ENCODE measurements at regions not wholly inside any gene's neighbourhood (a gene's known extent, or its start where the extent isn't known, plus 50 kb on each side); places are given as distances from the start of the nearest gene placed in this dataset.
A peak's percentile ranks its signal among the peaks of the same experiment; 100 is the strongest.

DNA sequence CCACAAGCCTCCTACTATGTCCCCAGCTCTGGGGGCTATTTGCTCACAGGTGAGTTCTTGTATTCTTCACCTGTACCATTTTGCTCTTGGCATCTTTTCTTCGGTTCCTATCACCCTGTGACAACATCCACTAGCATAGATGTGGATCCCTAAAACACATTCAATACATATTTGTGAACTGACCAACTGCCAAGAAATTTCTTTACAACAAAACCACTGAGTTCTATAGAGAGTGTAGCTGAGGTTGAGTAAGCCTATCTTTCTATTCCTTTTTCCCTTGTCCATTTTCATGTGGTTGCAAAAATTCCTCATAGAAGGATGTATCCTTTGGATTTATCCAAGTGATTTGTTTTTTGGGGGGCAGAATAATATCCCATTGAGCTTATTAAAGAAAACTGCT is 192.7 kb upstream of the ITGA4 start:
- Histone ChIP-seq H3K9me3 (replicated peaks) (no peaks in the 10 kb centered on the region), H3K4me1 (no peaks in the 10 kb centered on the region), H3K36me3 (no peaks in the 10 kb centered on the region), H3K4me3 (no peak overlapping the region), H3K27me3 (no peaks in the 10 kb centered on the region), H3K27ac (no peak overlapping the region)
- no peak for DNase-seq

- H3K4me1 ChIP-seq = peaks cover 10% of the 10 kb centered on the region
- H3K27ac ChIP-seq = no peak overlapping the region
- no peaks in the 10 kb centered on the region for H3K27me3 ChIP-seq
- no peak for DNase-seq
- no peaks in the 10 kb centered on the region for H3K9me3 ChIP-seq (replicated peaks)
- no peaks in the 10 kb centered on the region for H3K36me3 ChIP-seq
- H3K4me3 ChIP-seq = no peak overlapping the region
These were observed 190.6 kb upstream of the ITGA4 start for GRCh38 chr2:181266614-181267013.

- Histone ChIP-seq H3K36me3 (no peaks in the 10 kb centered on the region), H3K27me3 (no peaks in the 10 kb centered on the region), H3K4me1 (peaks cover 10% of the 10 kb centered on the region), H3K4me3 (no peak overlapping the region), H3K27ac (no peak overlapping the region), H3K9me3 (replicated peaks) (no peaks in the 10 kb centered on the region)
- DNase-seq = no peak
These were observed 188.9 kb upstream of the ITGA4 start for GRCh38 chr2:181268174-181268867.

DNA sequence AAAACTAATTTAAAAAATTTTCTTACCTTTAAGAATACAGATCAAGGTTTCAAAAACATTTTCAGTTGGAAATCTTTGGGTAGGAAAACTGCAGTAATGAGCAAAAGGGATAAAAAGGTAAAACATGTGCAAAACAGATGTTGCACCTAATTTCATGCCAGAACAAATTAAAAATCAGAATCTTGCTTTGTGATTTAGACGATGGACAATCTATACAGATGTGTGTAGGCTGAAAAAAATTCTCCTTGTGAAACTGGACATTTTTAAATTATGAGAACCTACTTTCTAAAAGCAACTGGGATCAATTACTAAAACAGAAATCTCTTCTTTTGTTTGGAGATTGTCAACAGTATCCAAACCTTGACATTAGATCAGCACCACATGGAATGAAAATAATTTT is 183.2 kb upstream of the ITGA4 start:
- H3K4me1 ChIP-seq = peaks cover 10% of the 10 kb centered on the region
- DNase-seq = no peak
- no peaks in the 10 kb centered on the region for H3K9me3 ChIP-seq (replicated peaks)
- no peaks in the 10 kb centered on the region for H3K36me3 ChIP-seq
- H3K27ac ChIP-seq = no peak overlapping the region
- H3K4me3 ChIP-seq = no peak overlapping the region
- H3K27me3 ChIP-seq = no peaks in the 10 kb centered on the region

DNA sequence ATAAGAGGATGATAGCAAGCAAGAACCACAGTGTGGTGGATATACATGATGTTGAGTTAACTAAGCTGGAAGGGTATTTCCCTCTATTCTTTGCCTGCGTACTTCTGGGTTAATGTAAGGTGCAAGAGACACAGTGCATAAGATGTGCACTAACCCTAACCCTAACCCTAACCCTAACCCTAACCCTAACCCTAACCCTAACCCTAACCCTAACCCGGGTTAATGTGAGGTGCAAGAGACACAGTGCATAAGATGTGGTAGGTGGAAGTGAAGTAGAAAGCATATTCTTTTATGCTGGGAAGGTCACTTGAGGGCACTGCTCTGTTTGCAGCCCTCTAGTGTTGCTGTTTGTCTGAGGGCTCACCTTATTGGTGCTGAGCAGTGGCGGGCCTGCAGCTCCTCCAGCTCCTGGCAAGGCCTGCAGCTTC is 181.5 kb upstream of the ITGA4 start:
- no peaks in the 10 kb centered on the region for H3K36me3 ChIP-seq
- H3K4me1 ChIP-seq = peaks cover 12% of the 10 kb centered on the region
- no peak overlapping the region for H3K4me3 ChIP-seq
- no peaks in the 10 kb centered on the region for H3K27me3 ChIP-seq
- H3K9me3 ChIP-seq (replicated peaks) = no peaks in the 10 kb centered on the region
- no peak for DNase-seq
- H3K27ac ChIP-seq = no peak overlapping the region

DNA sequence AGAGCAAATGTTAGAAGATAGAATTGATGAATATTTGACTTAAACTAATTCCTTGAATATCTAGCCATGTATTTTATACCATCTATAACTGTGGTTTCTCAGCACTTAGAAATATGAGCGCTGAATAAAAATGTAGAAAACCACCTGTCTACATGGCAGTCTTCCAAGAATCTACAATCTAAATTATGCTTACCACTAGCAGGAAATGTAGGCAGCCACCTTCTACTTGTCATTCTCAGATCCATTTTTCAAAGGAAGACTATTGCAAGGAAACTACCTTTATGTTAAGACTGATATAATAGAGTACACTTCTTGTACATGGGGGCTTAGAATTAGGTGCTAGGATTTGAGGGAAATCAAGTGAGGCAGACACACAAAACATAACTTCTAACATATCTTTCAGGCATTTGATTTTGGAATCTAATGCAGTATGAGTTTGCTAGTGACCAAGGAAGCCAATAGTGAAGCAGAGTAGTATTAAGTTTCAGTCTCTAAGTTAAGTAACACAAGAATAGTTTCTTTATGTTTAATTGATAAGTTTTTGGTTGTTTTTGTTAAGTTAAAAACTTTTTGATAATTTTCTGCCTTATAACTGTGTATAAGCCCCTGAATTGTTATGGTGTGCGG is 175.9 kb upstream of the ITGA4 start:
- no peak overlapping the region for H3K4me3 ChIP-seq
- no peak overlapping the region; the same call in 1 of the 2 replicates for H3K27ac ChIP-seq
- H3K27me3 ChIP-seq = no peaks in the 10 kb centered on the region
- H3K36me3 ChIP-seq = no peaks in the 10 kb centered on the region
- peak; percentile 9 to 79 for DNase-seq
- H3K9me3 ChIP-seq (replicated peaks) = no peaks in the 10 kb centered on the region
- H3K4me1 ChIP-seq = peaks cover 20% of the 10 kb centered on the region

- H3K27ac ChIP-seq = no peak overlapping the region
- no peaks in the 10 kb centered on the region for H3K27me3 ChIP-seq
- no peak for DNase-seq
- peaks cover 19% of the 10 kb centered on the region for H3K4me1 ChIP-seq
- no peaks in the 10 kb centered on the region for H3K36me3 ChIP-seq
- no peak overlapping the region for H3K4me3 ChIP-seq
- H3K9me3 ChIP-seq (replicated peaks) = no peaks in the 10 kb centered on the region
These were observed 172.1 kb upstream of the ITGA4 start for GRCh38 chr2:181285116-181285515.

DNA sequence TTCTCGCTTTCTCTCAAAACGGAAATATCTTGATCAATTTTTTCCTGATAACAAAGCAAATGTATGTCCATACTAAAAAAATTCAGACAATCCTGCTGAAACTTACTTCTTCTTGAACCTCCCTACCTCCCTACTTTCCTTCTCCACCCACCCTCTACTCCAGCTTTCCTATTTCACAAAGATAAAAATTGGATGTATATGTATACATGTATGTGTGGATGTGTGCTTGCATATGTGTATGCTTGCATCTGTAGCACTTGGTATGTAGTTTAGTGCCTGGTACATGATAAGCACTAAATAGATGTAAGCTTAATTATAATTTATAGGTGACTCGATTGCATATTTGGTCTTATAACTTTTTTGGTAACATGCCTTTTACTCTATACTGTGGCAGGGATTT is 167.5 kb upstream of the ITGA4 start:
- no peaks in the 10 kb centered on the region for H3K27me3 ChIP-seq
- H3K27ac ChIP-seq = no peak overlapping the region
- no peak for DNase-seq
- no peaks in the 10 kb centered on the region for H3K9me3 ChIP-seq (replicated peaks)
- H3K4me3 ChIP-seq = no peak overlapping the region
- H3K4me1 ChIP-seq = no peaks in the 10 kb centered on the region
- H3K36me3 ChIP-seq = no peaks in the 10 kb centered on the region

- Histone ChIP-seq H3K4me3 (no peak overlapping the region), H3K9me3 (replicated peaks) (no peaks in the 10 kb centered on the region)
These were observed 167.0 kb upstream of the ITGA4 start for GRCh38 chr2:181290182-181290581.

DNA sequence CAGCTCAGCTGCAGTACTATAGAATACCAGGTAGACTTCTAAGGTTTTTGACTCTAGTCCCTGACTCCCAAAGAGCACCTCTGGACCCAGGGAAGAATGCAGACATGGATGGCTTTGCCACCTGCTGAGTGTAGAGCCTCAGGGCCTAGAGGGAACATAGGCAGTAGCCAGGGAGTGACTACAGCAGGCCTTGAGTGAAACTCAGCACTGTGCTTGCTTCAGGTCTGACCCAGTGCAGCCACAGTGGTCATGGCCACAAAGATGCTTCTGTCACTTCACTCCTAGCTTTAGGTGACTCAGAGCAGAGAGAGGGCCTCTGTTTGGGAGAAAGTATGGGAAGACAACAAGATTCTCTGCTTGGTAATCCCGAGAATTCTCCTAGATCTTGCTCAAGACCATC is 162.2 kb upstream of the ITGA4 start:
- H3K27ac ChIP-seq = no peak overlapping the region

More at GRCh38 chr2:181290182-181290581, 167.0 kb upstream of the ITGA4 start:
- no peaks in the 10 kb centered on the region for H3K36me3 ChIP-seq
- H3K27me3 ChIP-seq = no peaks in the 10 kb centered on the region
- DNase-seq = no peak
- no peaks in the 10 kb centered on the region for H3K4me1 ChIP-seq
- H3K27ac ChIP-seq = no peak overlapping the region

DNA sequence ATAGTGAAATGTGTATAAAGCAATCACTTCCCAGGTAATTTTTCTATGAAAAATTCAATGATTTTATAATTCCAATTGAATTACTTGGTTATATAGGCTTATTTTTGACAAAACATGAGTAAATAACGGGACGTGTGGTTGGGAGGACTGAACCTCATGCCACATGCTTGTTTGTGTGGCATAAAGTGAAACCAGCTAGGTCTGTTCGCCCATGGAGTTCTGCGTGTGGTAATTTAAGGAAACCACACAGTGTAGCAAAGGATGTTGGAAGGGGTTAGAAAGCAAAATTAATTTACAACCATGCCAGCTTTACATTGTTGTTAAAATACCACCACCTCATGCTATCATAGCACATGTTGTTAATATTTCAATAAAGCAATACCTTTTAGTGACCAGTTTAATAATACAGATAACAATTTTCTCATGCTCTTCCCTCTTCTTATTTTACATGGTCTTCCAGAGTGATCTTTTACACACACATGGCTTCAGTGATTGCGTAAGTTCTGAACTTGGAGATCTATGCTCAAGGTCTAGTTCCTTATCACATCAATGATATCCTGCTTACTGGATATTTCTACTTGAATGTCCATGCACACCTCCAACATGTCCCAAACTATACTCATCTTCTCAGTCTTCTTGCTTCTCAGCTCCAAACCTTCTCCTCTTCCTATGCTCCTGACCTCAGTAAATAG is 156.4 kb upstream of the ITGA4 start:
- H3K4me3 ChIP-seq = no peak overlapping the region
- no peaks in the 10 kb centered on the region for H3K9me3 ChIP-seq (replicated peaks)
- no peaks in the 10 kb centered on the region for H3K27me3 ChIP-seq
- H3K4me1 ChIP-seq = peaks cover under 1% of the 10 kb centered on the region; the same call in 1 of the 2 replicates
- H3K27ac ChIP-seq = no peak overlapping the region
- no peaks in the 10 kb centered on the region for H3K36me3 ChIP-seq
- no peak for DNase-seq

More for the DNA sequence above, 162.2 kb upstream of the ITGA4 start:
- H3K27me3 ChIP-seq = no peaks in the 10 kb centered on the region
- no peaks in the 10 kb centered on the region for H3K36me3 ChIP-seq
- H3K4me3 ChIP-seq = no peak overlapping the region
- no peak for DNase-seq
- no peaks in the 10 kb centered on the region for H3K4me1 ChIP-seq
- H3K9me3 ChIP-seq (replicated peaks) = no peaks in the 10 kb centered on the region

DNA sequence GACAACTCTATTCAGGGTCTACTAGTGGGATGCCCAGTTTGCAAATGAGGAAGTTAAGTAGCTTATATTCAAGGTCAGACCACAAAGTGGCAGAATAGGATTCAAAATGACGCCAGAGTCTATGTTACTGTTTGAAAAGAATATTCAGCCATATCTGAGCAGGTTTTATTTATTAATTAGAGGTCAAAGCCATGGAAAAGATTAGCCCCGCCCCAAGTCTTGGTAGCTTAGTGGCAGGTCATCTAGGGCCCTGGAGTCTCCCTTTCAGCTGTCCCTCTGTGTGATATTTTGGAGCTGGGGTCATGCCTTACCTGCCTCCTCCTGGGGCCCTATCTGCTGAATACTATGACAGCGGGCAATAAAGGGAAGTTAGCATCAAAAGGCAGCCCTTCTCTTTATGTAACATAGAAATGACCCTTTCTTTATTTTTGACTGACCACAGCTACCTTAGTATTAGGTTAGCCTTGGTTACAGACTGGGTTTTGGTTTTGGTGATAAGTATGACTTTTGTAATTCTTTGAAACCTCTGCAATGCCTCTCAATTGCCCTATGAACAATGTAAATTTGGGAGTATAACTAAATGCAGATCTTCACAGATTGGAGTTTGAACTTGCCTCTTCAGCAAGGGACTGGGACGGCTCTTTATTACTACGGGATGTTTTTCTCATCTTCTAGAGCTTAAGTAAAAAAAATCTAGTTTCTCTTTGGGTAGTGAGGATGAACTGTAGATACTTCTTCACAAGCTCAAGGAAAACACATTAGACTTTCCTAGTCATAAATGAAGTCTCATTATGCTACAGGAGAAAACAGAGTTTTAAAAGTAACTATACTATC is 153.0 kb upstream of the ITGA4 start:
- Histone ChIP-seq H3K27ac (no peak overlapping the region), H3K9me3 (replicated peaks) (no peaks in the 10 kb centered on the region), H3K4me3 (no peak overlapping the region), H3K4me1 (peaks cover 17% of the 10 kb centered on the region), H3K27me3 (no peaks in the 10 kb centered on the region), H3K36me3 (no peaks in the 10 kb centered on the region)
- DNase-seq = no peak

DNA sequence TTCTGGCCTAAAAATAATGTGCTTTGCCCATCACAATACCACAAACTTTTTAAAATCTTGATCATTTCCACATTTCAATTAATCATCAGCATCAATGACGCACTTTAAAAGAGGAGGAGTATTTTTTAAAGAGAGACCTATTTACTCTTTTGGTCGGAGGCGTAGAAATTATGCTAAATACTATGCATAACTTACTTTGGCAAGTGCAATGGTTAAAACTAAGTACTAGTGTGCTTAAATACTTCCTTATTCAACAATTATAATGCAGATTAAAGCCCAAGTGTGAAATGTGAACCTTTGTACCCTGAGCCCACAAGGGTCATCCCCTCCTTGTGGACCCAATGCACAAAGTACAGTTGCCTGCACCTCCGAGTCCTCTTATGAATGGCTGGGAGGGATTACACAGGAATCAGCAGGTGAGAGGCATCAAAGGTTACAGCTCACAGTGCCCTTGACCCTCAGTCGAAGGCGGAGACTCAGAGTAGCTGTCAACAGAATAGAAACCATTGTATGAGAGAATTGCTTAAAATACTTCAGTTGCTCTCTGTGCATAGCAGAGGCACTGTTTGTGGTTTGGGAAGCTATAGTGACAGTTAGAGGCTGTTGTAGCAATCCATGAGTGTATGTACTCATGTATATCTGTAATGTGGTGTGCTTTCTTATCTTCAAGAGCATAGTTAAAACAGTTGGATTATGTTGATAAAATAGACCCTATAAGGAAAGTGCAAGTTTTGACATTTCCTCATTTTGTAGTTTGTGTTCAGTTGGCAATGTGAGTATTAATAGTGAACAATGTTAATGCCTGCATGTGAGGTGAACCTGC is 151.7 kb upstream of the ITGA4 start:
- Histone ChIP-seq H3K4me3 (no peak overlapping the region), H3K9me3 (replicated peaks) (no peaks in the 10 kb centered on the region), H3K27me3 (no peaks in the 10 kb centered on the region), H3K4me1 (peaks cover 17% of the 10 kb centered on the region), H3K36me3 (no peaks in the 10 kb centered on the region), H3K27ac (no peak overlapping the region)
- peak; percentile 7 to 47 for DNase-seq

GRCh38 chr2:181306785-181307184 is 150.4 kb upstream of the ITGA4 start:
- H3K36me3 ChIP-seq = no peaks in the 10 kb centered on the region
- H3K27ac ChIP-seq = no peak overlapping the region; the same call in 1 of the 2 replicates

More at GRCh38 chr2:181306785-181307184, 150.4 kb upstream of the ITGA4 start:
- Histone ChIP-seq H3K27me3 (no peaks in the 10 kb centered on the region), H3K9me3 (replicated peaks) (no peaks in the 10 kb centered on the region), H3K4me3 (no peak overlapping the region), H3K4me1 (peaks cover 17% of the 10 kb centered on the region)
- DNase-seq = peak in 1 of 2 experiments; percentile 23

Measured in SJCRH30 (cell line).